PC-3 (cell line): ENCODE measurements at regions not wholly inside any gene's neighbourhood (a gene's known extent, or its start where the extent isn't known, plus 50 kb on each side); places are given as distances from the start of the nearest gene placed in this dataset.

Experiments
- ATAC-seq: fragments of 200-7000 bp; cut with Tn5 transposase; 2 replicates; pipeline ENCODE4 v1.9.1; 2020; ENCODE audit warnings: mild to moderate bottlenecking, moderate library complexity
- BruUV-seq: library from RNA; stranded (reverse); fragments of 400-500 nt; replicated peaks from 2 replicates; lab custom pipeline; 2021; lab: Mats Ljungman, UMichigan
- CTCF ChIA-PET: fragments of 300-600 bp; sonication (Branson Sonifier 250); formaldehyde crosslinking; loops from one replicate; lab custom pipeline; 2022; ENCODE audit warnings: antibody characterized with exemption; lab: Charles Lee
- POLR2A ChIA-PET: fragments of 300-600 bp; sonication (Branson Sonifier 250); formaldehyde crosslinking; loops from one replicate; lab custom pipeline; 2022; ENCODE audit warnings: antibody characterized with exemption; ENCODE audit not compliant: unreplicated experiment; lab: Charles Lee
- DNase-seq: peaks from one replicate; pipeline ENCODE4 v3.0.0-alpha.2; 2015
- H2AFZ ChIP-seq: fragments of 300-600 bp; sonication (generic); 2 replicates; pipeline ENCODE4 v1.6.0; 2016; ENCODE audit warnings: antibody characterized with exemption, low read length
- H3F3A ChIP-seq: fragments of 300-600 bp; sonication (generic); one replicate; pipeline ENCODE4 v1.6.0; 2017; ENCODE audit warnings: antibody characterized with exemption, low read length, control low read depth, mild to moderate bottlenecking; ENCODE audit not compliant: unreplicated experiment
- H3K27ac ChIP-seq: fragments of 300-600 bp; sonication (generic); 2 replicates; pipeline ENCODE4 v1.5.1; 2016; ENCODE audit warnings: mild to moderate bottlenecking, low read length
- H3K27me3 ChIP-seq: fragments of 300-600 bp; sonication (generic); 2 replicates; pipeline ENCODE4 v1.6.1; 2016; ENCODE audit warnings: low read length, mixed read lengths
- H3K36me3 ChIP-seq: fragments of 300-600 bp; sonication (generic); 2 replicates; pipeline ENCODE4 v1.6.1; 2016; ENCODE audit warnings: low read depth, mixed run types, low read length, mixed read lengths
- H3K4me1 ChIP-seq: fragments of 300-600 bp; sonication (generic); 2 replicates; pipeline ENCODE4 v1.5.1; 2016; ENCODE audit warnings: low read length; ENCODE audit not compliant: insufficient read depth
- H3K4me2 ChIP-seq: fragments of 300-600 bp; sonication (generic); 2 replicates; pipeline ENCODE4 v1.6.0; 2016; ENCODE audit warnings: low read length
- H3K4me3 ChIP-seq: fragments of 300-600 bp; sonication (generic); 2 replicates; pipeline ENCODE4 v1.5.1; 2016; ENCODE audit warnings: mild to moderate bottlenecking, low read length, mixed read lengths
- H3K79me2 ChIP-seq: fragments of 300-600 bp; sonication (generic); 2 replicates; pipeline ENCODE4 v1.6.1; 2017; ENCODE audit warnings: low read length, mixed read lengths
- H3K9ac ChIP-seq: fragments of 300-600 bp; sonication (generic); 2 replicates; pipeline ENCODE4 v1.6.0; 2016; ENCODE audit warnings: mild to moderate bottlenecking, low read length
- H3K9me2 ChIP-seq: fragments of 300-600 bp; sonication (generic); replicated peaks from 2 replicates; pipeline ENCODE4 v1.6.1; 2016; ENCODE audit warnings: mixed run types, low read length, mixed read lengths
- H3K9me3 ChIP-seq: fragments of 300-600 bp; sonication (generic); 2 replicates; pipeline ENCODE4 v1.6.1; 2016; ENCODE audit warnings: low read length, mixed read lengths
- H4K20me1 ChIP-seq: fragments of 300-600 bp; sonication (generic); 2 replicates; pipeline ENCODE4 v1.6.1; 2016; ENCODE audit warnings: low read length, mixed read lengths
- EZH2 ChIP-seq: fragments of 300-600 bp; sonication (generic); IDR thresholded peaks from one replicate; pipeline ENCODE4 v1.6.1; 2017; ENCODE audit warnings: antibody characterized with exemption, mild to moderate bottlenecking, low read length; ENCODE audit not compliant: unreplicated experiment
- EZH2phosphoT487 ChIP-seq: fragments of 300-600 bp; sonication (generic); IDR thresholded peaks from 2 replicates; pipeline ENCODE4 v1.6.1; 2018; ENCODE audit warnings: mild to moderate bottlenecking, antibody characterized with exemption, low read length, borderline replicate concordance
- intact Hi-C: fragments of 100-400 bp; cut with micrococcal nuclease; formaldehyde crosslinking; loops from 2 replicates; pipeline ENCODE4 v1.9.0; 2023
- TF ChIP-seq, protein P1 (sequence below): fragments of 300-600 bp; sonication (generic); conservative IDR thresholded peaks from 2 replicates; pipeline ENCODE4 v1.5.1; 2017; ENCODE audit warnings: antibody characterized with exemption, low read depth, mild to moderate bottlenecking, low read length

DNA sequence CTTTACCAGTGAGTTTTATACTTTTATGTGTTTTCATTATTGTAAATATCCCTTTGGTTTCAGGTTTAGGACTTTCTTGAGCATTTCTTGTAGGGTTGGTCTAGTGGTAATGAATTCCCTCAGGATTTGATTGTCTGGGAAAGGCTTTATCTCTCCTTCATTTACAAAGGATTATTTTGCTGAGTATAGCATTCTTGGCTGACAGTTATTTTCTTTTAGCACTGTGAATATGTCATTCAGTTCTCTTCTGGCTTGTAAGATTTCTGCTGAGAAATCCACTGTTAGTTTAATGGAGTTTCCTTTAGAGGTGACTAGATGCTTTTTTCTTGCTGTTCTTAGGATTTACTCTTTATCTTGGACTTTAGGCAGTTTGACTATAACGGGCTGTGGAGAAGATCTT lies 373.9 kb downstream of the TSN start:
- Histone ChIP-seq H4K20me1 (no peaks in the 10 kb centered on the region), H3K27me3 (peaks cover 2% of the 10 kb centered on the region; the same call in 1 of the 2 replicates), H3K4me1 (no peaks in the 10 kb centered on the region), H3K4me3 (no peak overlapping the region), H3K9ac (no peak overlapping the region), H3K9me3 (0 out of 2 replicates have a peak, but pooled peaks cover 17% of the 10 kb centered on the region), H3K36me3 (no peaks in the 10 kb centered on the region), H2AFZ (no peak overlapping the region), H3K9me2 (no peaks in the 10 kb centered on the region), H3K27ac (no peak overlapping the region), H3F3A (no peaks in the 10 kb centered on the region), H3K79me2 (no peaks in the 10 kb centered on the region), H3K4me2 (no peak overlapping the region)
- no peak for DNase-seq
- intact Hi-C loops: no loop called here
- TF ChIP-seq, protein P1, sequence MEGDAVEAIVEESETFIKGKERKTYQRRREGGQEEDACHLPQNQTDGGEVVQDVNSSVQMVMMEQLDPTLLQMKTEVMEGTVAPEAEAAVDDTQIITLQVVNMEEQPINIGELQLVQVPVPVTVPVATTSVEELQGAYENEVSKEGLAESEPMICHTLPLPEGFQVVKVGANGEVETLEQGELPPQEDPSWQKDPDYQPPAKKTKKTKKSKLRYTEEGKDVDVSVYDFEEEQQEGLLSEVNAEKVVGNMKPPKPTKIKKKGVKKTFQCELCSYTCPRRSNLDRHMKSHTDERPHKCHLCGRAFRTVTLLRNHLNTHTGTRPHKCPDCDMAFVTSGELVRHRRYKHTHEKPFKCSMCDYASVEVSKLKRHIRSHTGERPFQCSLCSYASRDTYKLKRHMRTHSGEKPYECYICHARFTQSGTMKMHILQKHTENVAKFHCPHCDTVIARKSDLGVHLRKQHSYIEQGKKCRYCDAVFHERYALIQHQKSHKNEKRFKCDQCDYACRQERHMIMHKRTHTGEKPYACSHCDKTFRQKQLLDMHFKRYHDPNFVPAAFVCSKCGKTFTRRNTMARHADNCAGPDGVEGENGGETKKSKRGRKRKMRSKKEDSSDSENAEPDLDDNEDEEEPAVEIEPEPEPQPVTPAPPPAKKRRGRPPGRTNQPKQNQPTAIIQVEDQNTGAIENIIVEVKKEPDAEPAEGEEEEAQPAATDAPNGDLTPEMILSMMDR: no peak
- no peak for TF ChIP-seq EZH2phosphoT487
- no peak for TF ChIP-seq EZH2
- CTCF ChIA-PET: no interaction called here
- no TSS peak for BruUV-seq
- POLR2A ChIA-PET: no interaction called here
- no peak for ATAC-seq

DNA sequence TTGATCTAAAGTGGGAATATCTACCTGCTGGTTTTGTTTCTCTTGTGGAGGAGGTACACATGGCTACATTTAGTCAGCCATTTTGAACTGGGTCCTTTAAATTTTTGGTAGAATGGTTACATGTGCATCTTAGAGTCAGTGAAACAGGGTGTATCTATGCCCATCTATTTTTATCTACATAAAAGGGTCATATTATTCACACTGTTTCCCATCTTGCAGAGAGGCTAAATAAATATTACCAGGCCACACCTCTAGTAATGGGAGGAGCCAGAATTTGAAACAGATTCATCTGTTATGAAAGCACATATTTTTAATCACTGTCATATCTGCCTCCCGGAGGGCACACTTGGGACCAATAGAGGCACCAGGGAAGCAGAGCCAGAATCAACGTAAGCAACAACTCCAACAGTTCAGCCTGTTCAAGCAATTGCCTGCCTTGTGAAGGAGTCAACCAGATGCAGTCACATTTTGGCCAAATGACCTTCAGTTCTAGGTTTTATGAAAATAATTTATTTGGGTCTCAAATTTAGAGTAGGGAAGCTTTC lies 376.8 kb downstream of the TSN start:
- Histone ChIP-seq H3K27ac (no peak overlapping the region), H3K79me2 (no peaks in the 10 kb centered on the region), H3K4me3 (no peak overlapping the region), H3K9me2 (no peaks in the 10 kb centered on the region), H3K9ac (no peak overlapping the region), H3K4me1 (no peaks in the 10 kb centered on the region), H3K27me3 (no peaks in the 10 kb centered on the region), H3K36me3 (no peaks in the 10 kb centered on the region), H4K20me1 (no peaks in the 10 kb centered on the region), H2AFZ (no peak overlapping the region), H3K4me2 (no peak overlapping the region), H3F3A (no peaks in the 10 kb centered on the region), H3K9me3 (0 out of 2 replicates have a peak, but pooled peaks cover 17% of the 10 kb centered on the region)
- no TSS peak for BruUV-seq
- TF ChIP-seq, protein P1: no peak
- no peak for TF ChIP-seq EZH2
- TF ChIP-seq EZH2phosphoT487: no peak
- ChIA-PET CTCF (no interaction called here), POLR2A (no interaction called here)
- ATAC-seq (no peak), DNase-seq (no peak)
- intact Hi-C loops: no loop called here

DNA sequence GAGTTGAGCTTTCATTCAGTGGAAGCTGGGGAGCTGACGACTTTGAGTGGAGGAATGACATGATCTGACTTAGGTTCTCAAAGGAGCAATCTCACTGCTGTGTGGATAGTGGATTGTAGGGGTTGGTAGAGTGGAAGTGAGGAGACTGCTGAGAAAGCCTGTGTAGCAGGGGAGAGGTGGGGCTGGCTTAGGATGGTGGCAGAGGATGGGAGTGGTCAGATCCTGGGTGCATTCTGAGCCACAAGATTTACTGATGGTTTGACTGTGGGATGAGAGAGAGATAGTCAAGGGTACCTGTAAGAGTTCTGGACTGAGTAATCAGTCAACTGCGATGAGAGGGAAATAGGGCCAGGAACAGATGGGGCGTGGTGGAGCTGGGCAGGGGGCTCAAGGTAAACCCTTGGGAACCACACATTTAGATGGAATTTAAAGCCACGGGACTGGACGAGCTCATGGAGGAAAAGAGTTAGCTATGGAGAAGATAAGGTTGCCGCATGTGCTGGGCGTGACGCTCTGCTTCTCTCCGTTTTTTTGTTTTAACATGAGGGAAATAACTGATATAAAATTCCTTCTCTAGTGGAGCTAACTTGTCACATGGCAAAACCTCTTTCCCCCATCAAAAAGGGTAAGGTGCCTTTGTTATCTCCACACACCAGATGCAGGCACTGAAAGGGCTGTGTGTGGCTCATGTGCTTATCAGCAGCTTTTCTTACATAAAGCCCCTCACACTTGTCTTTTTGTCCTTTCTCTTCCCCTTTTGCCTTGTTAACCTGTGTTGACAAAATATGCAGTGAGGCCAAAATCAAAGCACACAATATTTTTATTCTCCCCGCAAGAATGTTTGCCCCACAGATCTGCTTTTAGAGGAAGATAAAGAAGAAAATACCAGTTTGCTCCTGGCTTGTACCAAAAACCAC lies 379.8 kb downstream of the TSN start:
- no TSS peak for BruUV-seq
- no peak overlapping the region for H3K9ac ChIP-seq

More for the DNA sequence above, 379.8 kb downstream of the TSN start:
- Histone ChIP-seq H3K9me3 (0 out of 2 replicates have a peak, but pooled peaks cover 3% of the 10 kb centered on the region), H3K4me3 (no peak overlapping the region), H3K4me2 (no peak overlapping the region), H3K36me3 (no peaks in the 10 kb centered on the region), H3K4me1 (no peaks in the 10 kb centered on the region), H2AFZ (no peak overlapping the region), H4K20me1 (no peaks in the 10 kb centered on the region), H3K79me2 (no peaks in the 10 kb centered on the region), H3F3A (no peaks in the 10 kb centered on the region), H3K9me2 (no peaks in the 10 kb centered on the region), H3K27ac (no peak overlapping the region), H3K27me3 (peaks cover 8% of the 10 kb centered on the region; the same call in 1 of the 2 replicates)
- intact Hi-C loops: no loop called here
- ChIA-PET CTCF (interaction anchor here (0.5 kb wide), 1 partner anchor 321 kb away, joined by 5 read pairs; no protein-coding TSS in a partner anchor), POLR2A (no interaction called here)
- DNase-seq: no peak
- no peak for ATAC-seq
- TF ChIP-seq EZH2 (no peak), EZH2phosphoT487 (no peak)
- TF ChIP-seq, protein P1: no peak
